ENCODE measurements at regions not wholly inside any gene's neighbourhood (a gene's known extent, or its start where the extent isn't known, plus 50 kb on each side); places are given as distances from the start of the nearest gene placed in this dataset.

GRCh38 chr12:67002720-67003119 lies 266.4 kb upstream of the CAND1 start:
- H3K27me3 ChIP-seq, result no peaks in the 10 kb centered on the region
- intact Hi-C loops (cut with DNase I), result no loop called here
- no peaks in the 10 kb centered on the region for H3K4me1 ChIP-seq
- DNase-seq (ENCODE audit: extremely low spot score in 2 of 2), result no peak
- no peaks in the 10 kb centered on the region for H3K36me3 ChIP-seq
- H3K4me3 ChIP-seq, result no peak overlapping the region
- no peaks in the 10 kb centered on the region for H3K9me3 ChIP-seq
- H3K27ac ChIP-seq, result no peak overlapping the region
- TF ChIP-seq CTCF (IDR thresholded peaks at IDR 0.05), result no peak
- no peak for TF ChIP-seq POLR2A (IDR thresholded peaks at IDR 0.05)
- TF ChIP-seq POLR2AphosphoS5 (IDR thresholded peaks at IDR 0.05; ENCODE audit: insufficient read depth in 1 of 2, low read depth in 1 of 2), result no peak

- TF ChIP-seq POLR2AphosphoS5 (IDR thresholded peaks at IDR 0.05; ENCODE audit: insufficient read depth in 1 of 2, low read depth in 1 of 2), result no peak
- TF ChIP-seq CTCF (IDR thresholded peaks at IDR 0.05), result no peak
- no peak for TF ChIP-seq POLR2A (IDR thresholded peaks at IDR 0.05)
- no peak for DNase-seq (ENCODE audit: extremely low spot score in 2 of 2)
- H3K4me1 ChIP-seq, result no peaks in the 10 kb centered on the region
- no peaks in the 10 kb centered on the region for H3K9me3 ChIP-seq
- no peaks in the 10 kb centered on the region for H3K36me3 ChIP-seq
- H3K4me3 ChIP-seq, result no peak overlapping the region
- no peaks in the 10 kb centered on the region for H3K27me3 ChIP-seq
- no peak overlapping the region for H3K27ac ChIP-seq
- intact Hi-C loops (cut with DNase I), result no loop called here
These were observed 262.5 kb upstream of the CAND1 start for GRCh38 chr12:67006610-67007009.

- no peaks in the 10 kb centered on the region for H3K27me3 ChIP-seq
- no peaks in the 10 kb centered on the region for H3K9me3 ChIP-seq
- H3K36me3 ChIP-seq, result no peaks in the 10 kb centered on the region
- no peak for TF ChIP-seq POLR2A (IDR thresholded peaks at IDR 0.05)
- no peak for TF ChIP-seq POLR2AphosphoS5 (IDR thresholded peaks at IDR 0.05; ENCODE audit: insufficient read depth in 1 of 2, low read depth in 1 of 2)
- TF ChIP-seq CTCF (IDR thresholded peaks at IDR 0.05), result no peak
- intact Hi-C loops (cut with DNase I), result no loop called here
- no peaks in the 10 kb centered on the region for H3K4me1 ChIP-seq
- no peak overlapping the region for H3K4me3 ChIP-seq
- no peak overlapping the region for H3K27ac ChIP-seq
- DNase-seq (ENCODE audit: extremely low spot score in 2 of 2), result no peak
These were observed 254.5 kb upstream of the CAND1 start for GRCh38 chr12:67014642-67015041.

GRCh38 chr12:67018105-67018504 lies 251.1 kb upstream of the CAND1 start:
- Histone ChIP-seq H3K27me3 (no peaks in the 10 kb centered on the region), H3K9me3 (no peaks in the 10 kb centered on the region), H3K36me3 (no peaks in the 10 kb centered on the region), H3K4me3 (no peak overlapping the region), H3K4me1 (no peaks in the 10 kb centered on the region), H3K27ac (no peak overlapping the region)
- TF ChIP-seq POLR2A (IDR thresholded peaks at IDR 0.05) (no peak), CTCF (IDR thresholded peaks at IDR 0.05) (no peak), POLR2AphosphoS5 (IDR thresholded peaks at IDR 0.05; ENCODE audit: insufficient read depth in 1 of 2, low read depth in 1 of 2) (no peak)
- intact Hi-C loops (cut with DNase I), result no loop called here
- no peak for DNase-seq (ENCODE audit: extremely low spot score in 2 of 2)

GRCh38 chr12:67019070-67019469 lies 250.1 kb upstream of the CAND1 start:
- no peaks in the 10 kb centered on the region for H3K4me1 ChIP-seq
- no peak for TF ChIP-seq CTCF (IDR thresholded peaks at IDR 0.05)
- TF ChIP-seq POLR2AphosphoS5 (IDR thresholded peaks at IDR 0.05; ENCODE audit: insufficient read depth in 1 of 2, low read depth in 1 of 2), result no peak
- TF ChIP-seq POLR2A (IDR thresholded peaks at IDR 0.05), result no peak
- H3K27ac ChIP-seq, result no peak overlapping the region
- intact Hi-C loops (cut with DNase I), result no loop called here
- H3K36me3 ChIP-seq, result no peaks in the 10 kb centered on the region
- DNase-seq (ENCODE audit: extremely low spot score in 2 of 2), result no peak
- H3K27me3 ChIP-seq, result no peaks in the 10 kb centered on the region
- no peak overlapping the region for H3K4me3 ChIP-seq
- H3K9me3 ChIP-seq, result no peaks in the 10 kb centered on the region

Data from vagina (tissue), 2 donors.